ENCODE measurements at regions not wholly inside any gene's neighbourhood (a gene's known extent, or its start where the extent isn't known, plus 50 kb on each side); places are given as distances from the start of the nearest gene placed in this dataset.

GRCh38 chrX:117539090-117539418 is 577.6 kb downstream of the KLHL13 start:
- no peak for TF ChIP-seq ARNT (IDR thresholded peaks at IDR 0.05)
- no peak for TF ChIP-seq FOXA1 (IDR thresholded peaks at IDR 0.05)
- no peak for TF ChIP-seq PKNOX1 (IDR thresholded peaks at IDR 0.05)

All from HEK293T (cell line).